ENCODE measurements at regions not wholly inside any gene's neighbourhood (a gene's known extent, or its start where the extent isn't known, plus 50 kb on each side); places are given as distances from the start of the nearest gene placed in this dataset.

GRCh38 chr9:31032206-31032605 lies 1352.2 kb upstream of the ACO1 start:
- Histone ChIP-seq H3K4me3 (replicated peaks in 1 of 3; ENCODE audit: insufficient read depth in 1 of 3, low read depth in 2 of 3, low read length in 3 of 3) (no peak overlapping the region), H3K79me2 (ENCODE audit: insufficient read depth, low read length) (no peaks in the 10 kb centered on the region), H3K27ac (ENCODE audit: extremely low read length, insufficient read depth, low read length) (no peak overlapping the region), H3K4me1 (ENCODE audit: insufficient read depth, low read length) (no peaks in the 10 kb centered on the region), H3K36me3 (replicated peaks in 1 of 2; ENCODE audit: control insufficient read depth in 1 of 2, insufficient read depth in 2 of 2, low read length in 2 of 2) (no peaks in the 10 kb centered on the region), H3K4me2 (ENCODE audit: low read depth, low read length) (no peak overlapping the region), H2AFZ (ENCODE audit: low read length) (no peak overlapping the region), H3K27me3 (ENCODE audit: control insufficient read depth in 1 of 2, insufficient read depth in 2 of 2, low read length in 2 of 2) (no peaks in the 10 kb centered on the region), H3K9me3 (ENCODE audit: low read length) (no peaks in the 10 kb centered on the region), H3K9ac (ENCODE audit: insufficient read depth, low read depth, low read length) (no peak overlapping the region), H4K20me1 (ENCODE audit: insufficient read depth, low read length) (no peaks in the 10 kb centered on the region)
- no peak for FAIRE-seq
- in situ Hi-C loops (cut with HindIII; ENCODE audit: extremely low pct_ligation_motif_present, low pct_unique_long_range_greater_than_20kb) = no loop called here
- WGBS (ENCODE audit: low lambda C conversion rate) = 3% methylated on average over 3 of the region's 3 CpGs
- intact Hi-C loops (cut with micrococcal nuclease; ENCODE audit: unreplicated experiment) = no loop called here
- no peak for ATAC-seq
- DNase-seq (ENCODE audit: low spot score) = no peak
- no TSS peak for BruUV-seq (replicated peaks)
- CTCF ChIA-PET (ENCODE audit: low intra/inter-chr PET ratio, low total read pairs) = no interaction called here
- POLR2A ChIA-PET = no interaction called here
- TF ChIP-seq ZNF800 (CRISPR knock-in tag; IDR thresholded peaks at IDR 0.05) (no peak), NAIF1 (CRISPR knock-in tag; IDR thresholded peaks at IDR 0.05; ENCODE audit: borderline replicate concordance) (no peak), TIGD3 (CRISPR knock-in tag; IDR thresholded peaks at IDR 0.05; ENCODE audit: borderline replicate concordance) (no peak), ISL2 (CRISPR knock-in tag; IDR thresholded peaks at IDR 0.05) (no peak), CCDC6 (CRISPR knock-in tag; IDR thresholded peaks at IDR 0.05) (no peak), MAZ (IDR thresholded peaks at IDR 0.05; ENCODE audit: borderline replicate concordance, low read depth, low read length) (no peak), MAZ (CRISPR knock-in tag; IDR thresholded peaks at IDR 0.05; ENCODE audit: low read depth) (no peak), PCBP1 (IDR thresholded peaks at IDR 0.05; ENCODE audit: borderline replicate concordance, low read depth, low read length) (no peak), SUZ12 (IDR thresholded peaks at IDR 0.05; ENCODE audit: low read depth, low read length) (no peak), DDIT3 (CRISPR knock-in tag; IDR thresholded peaks at IDR 0.05) (no peak)
